ENCODE measurements at regions not wholly inside any gene's neighbourhood (a gene's known extent, or its start where the extent isn't known, plus 50 kb on each side); places are given as distances from the start of the nearest gene placed in this dataset.

DNA sequence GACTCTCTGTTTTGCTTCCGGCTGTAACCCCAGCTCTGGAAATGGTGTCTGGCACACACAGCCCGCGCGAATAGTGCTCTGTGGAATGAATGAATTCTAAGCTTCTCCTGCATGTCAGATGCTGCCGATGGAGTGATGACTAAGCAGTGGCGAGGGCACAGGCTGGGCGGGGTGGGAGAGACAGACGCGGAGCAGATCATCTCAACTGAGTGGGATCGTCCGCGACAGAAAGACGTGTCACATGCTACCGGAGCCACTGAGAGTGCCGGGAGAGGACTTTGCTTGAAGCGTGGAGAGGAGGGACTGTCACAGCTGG is 334.5 kb downstream of the CTTN start:
- ChIA-PET CTCF (no interaction called here), POLR2A (no interaction called here)

DNA sequence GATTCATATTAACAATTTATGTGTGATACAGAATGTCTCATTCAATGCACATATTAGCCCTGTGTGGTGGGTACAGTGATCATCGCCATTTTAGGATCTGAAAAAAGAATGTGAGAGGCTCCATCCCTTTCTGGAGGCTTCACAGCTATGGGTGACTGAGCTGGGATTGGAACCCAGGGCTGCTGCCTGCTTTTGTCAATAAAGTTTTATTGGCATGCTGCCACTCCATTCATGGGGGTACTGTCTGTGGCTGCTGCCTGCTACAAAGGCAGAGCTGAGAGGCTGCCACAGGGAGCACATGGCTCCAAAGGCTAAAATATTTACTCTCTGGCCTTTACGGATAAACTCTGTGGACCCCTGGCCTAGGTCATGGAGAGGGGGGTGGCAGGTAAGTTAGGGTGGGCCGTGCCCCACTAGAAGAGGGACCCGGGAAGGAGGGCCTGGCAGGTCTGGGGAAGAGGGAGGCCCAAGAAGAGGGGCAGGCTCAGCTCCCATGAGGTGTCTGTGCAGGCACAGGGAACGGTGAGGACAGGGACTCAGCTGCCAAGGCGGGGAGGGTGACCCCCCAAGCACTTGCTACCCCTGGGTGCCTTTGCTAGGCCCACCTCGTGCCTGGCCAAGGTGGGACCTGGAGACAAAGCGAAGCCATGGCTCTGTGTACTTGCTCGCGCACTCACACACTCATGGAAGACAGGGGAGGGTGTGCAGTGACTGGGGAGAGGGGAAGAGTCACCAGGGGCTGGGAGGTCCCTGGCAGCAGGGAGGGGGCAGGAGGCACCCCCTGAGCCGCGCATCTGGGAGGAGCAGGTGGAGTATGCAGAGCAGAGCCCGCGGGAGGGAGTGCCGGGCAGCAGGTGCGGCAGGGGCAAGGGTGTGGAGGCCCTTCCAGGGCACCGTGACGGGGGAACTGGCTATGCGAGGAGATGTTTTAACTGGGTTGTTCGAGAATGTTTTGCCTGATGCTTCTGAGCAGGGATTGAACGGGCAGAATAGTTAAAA is 335.3 kb downstream of the CTTN start:
- ChIA-PET CTCF (no interaction called here), POLR2A (no interaction called here)

DNA sequence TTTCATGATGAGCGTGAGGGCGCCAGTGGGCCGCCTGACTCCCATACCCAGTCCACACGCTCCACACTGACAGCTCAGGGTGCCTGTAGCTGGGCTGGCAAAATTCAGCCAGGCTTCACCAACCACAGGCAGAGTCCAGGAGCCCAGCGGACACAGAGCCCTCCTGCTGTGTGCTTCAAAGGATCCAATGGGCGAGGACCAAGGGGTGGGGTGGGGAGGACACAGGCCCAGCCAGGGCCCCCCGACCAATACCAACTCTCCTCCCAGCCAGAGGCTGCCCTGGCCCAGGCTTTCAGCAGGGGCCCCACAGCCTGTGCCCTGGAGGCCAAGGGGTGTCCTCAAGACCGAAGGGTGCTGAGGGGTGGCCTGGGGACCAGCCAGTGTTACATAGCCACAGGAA is 336.1 kb downstream of the CTTN start:
- ChIA-PET POLR2A (no interaction called here), CTCF (no interaction called here)

DNA sequence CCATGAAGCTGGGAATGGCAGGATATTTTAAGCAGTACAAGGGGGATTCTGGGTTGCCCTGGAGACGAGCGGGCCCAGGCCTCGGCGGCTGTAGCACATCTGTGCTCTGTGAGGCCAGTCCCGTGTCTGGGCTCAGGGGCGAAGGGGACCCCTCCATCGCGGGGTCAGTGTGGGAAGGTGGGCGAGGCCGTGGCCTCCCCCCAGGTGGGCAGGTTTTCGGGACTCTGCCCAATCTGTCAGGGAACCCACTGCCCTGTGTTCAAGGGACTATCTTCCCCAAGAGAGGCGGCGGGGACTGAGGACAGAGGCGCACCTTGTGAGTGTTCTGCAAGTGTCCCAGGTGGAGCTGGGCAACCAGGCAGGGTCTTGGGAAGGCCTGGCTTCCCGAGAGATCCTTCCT is 336.6 kb downstream of the CTTN start:
- CTCF ChIA-PET: no interaction called here
- POLR2A ChIA-PET: no interaction called here

DNA sequence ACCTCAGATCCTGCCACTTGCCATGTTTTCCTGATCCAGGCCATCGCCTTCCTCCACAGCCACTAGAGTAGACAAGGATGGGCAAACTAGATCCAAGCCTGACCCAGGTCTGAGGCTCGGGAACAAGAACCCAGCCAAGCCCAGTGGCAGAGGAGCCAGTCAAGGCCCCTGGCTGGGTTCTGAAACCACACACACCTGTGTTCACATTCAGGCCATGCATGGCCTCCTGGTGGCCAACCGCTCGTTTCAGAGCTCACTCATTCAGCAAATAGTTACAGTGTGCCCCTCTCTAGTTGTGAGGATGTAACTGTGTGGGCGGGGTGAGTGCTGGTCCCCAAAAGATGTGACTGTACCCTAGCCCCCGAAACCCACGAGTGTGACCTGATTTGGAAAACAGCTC is 337.6 kb downstream of the CTTN start:
- POLR2A ChIA-PET: no interaction called here
- CTCF ChIA-PET: no interaction called here

DNA sequence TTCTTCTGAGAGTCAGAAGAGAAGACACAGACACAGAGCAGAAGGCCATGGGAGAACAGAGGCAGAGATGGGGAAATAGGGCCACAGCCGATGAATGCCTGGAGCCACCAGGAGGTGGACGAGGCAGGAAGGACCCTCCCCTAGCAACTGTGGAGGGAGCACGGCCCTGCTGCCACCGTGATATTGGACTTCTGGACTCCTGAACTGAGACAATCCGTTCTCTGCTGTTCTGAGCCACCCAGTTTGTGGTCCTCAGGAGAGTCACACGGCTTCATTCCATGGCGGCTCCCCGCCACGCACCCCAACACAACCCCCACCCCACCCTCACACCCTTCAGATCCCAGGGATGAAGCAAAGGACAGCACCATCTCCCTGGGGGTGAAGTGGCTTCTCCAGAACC is 338.1 kb downstream of the CTTN start:
- POLR2A ChIA-PET: no interaction called here
- CTCF ChIA-PET: no interaction called here

DNA sequence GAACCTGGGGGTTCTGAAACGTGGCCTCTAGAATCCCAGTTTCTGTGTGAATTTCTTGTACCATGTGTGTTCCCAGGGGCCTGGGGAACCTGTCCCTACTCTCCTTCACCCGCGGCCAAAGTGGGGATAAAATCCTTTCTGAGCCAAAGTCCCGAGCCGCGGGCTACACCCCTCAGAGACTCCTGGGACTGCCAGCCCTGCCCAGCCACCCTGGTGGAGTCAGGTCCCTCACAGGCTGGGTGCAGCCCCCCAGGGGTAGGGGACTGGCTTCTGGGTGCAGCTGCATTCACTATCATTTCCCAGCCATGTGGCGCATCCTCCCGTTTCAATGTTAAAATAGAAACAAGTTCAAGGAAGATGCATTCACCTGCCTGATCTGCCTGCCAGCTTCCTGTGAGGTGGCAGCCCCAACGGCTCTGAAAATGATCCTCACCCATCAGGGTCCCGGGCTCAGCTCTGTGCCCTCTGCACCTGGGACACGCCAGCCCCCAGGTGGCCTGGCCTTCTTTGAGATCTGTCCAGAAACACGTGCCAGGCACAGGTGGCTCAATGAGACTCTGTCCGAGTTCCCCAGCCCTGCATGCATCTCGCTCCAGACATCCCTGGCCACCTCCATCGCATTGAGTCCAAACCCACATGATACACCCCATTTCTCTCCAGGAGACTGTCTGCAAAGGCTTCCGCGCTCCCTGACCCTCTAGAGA is 338.8 kb downstream of the CTTN start:
- ChIA-PET CTCF (no interaction called here), POLR2A (no interaction called here)

DNA sequence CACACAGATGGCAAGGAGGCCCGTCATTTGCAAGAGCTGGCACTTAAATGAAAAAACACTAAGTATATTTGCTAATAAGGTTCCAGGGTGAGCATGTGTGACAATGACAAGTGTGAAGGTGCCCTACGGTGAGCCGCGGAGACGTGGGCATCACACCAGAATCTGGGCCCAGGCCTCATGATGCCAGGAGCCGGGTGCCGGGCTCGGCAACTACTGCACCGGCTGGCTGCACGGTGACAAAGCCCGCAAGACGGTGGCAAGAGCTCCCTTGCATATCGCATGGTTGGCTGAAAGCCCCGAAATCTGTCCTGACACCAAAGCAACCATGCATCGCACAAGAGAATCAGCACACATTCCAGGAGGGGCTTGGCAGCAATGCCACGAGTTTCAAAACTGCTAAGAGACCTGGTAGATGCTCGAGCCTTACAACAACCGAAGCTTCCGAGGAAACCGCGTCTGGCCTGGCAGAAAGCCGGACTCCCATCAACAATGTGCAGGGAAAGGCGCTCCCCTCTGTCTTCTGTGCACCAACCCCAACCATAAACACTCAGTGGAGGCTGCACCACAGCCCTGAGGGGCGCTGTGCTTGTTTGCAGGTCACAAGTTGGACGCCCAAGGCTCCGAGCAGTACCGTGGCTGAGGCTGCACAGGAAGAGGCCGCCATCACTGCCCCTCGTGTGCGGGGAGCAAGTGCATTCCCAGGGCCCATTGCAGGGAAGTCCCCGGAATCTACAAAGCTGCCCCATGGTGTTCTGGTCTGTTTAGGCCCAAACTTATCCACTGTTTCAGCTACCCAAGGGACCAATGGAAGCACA is 339.7 kb downstream of the CTTN start:
- ChIA-PET POLR2A (no interaction called here), CTCF (no interaction called here)

DNA sequence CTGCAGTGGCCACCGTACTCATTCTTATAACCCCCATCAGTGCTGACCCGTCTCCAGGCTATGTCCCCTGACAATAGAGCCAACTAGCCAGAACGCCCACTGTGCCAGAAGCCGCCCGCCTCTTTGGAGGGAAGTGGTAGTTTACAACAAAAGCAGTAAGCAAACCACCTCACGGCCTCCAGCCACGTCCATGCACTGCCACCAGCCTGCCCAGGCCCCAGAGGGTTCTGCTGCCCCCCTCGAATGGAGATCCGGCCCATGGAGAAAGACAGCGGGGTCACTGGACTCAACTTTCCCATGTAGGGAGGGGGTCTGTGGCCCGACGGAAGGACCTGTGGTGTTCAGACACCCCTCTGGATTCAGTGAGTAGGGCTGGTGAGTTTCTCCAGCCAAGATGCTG is 340.3 kb downstream of the CTTN start:
- ChIA-PET CTCF (no interaction called here), POLR2A (no interaction called here)

DNA sequence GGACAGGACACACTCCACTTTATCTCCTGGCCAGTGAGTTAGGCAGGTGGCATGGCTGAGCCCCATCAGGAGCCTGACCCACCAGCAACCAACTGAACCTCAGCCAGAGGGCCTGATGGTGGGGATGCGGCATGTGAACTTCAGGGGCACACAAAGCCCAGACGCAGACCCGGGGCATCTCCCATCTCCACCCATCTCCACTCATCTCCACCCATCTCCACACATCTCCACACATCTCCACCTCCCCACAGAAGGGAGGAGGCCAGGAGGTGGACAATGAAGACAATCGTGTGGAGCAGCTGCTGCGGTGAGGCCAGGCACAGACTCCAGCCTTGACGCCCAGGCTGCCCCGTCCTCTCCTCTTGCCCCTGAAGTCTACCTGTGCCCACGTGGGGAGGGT is 340.8 kb downstream of the CTTN start:
- ChIA-PET CTCF (no interaction called here), POLR2A (no interaction called here)

DNA sequence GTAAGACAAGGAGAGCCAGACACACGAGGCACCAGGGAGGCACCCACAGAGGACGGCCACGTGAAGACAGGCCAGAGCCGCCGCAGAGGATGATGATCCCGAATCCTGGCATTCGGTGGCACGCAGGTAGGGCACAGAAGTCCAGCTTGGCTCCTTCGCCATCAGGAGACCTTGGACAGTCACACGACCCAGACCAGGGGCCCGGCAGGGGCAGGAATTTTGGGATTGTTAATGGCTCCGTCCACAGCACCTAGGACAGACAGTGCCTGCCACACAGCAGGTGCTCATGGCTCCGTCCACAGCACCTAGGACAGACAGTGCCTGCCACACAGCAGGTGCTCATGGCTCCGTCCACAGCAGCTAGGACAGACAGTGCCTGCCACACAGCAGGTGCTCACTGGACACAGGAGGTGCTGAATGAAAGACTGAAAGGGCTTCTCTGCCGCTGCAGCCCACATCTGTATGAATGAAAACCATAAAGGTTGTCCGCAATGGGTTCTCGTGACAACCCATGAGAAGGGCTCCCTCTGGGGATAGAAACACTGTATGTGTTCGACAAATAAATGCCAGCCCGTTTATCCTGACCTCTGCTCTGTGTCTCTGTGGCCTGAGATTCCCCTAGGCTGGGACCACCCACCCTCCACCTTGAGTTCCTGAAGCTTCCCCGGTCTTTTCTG is 341.6 kb downstream of the CTTN start:
- POLR2A ChIA-PET: no interaction called here
- CTCF ChIA-PET: no interaction called here

DNA sequence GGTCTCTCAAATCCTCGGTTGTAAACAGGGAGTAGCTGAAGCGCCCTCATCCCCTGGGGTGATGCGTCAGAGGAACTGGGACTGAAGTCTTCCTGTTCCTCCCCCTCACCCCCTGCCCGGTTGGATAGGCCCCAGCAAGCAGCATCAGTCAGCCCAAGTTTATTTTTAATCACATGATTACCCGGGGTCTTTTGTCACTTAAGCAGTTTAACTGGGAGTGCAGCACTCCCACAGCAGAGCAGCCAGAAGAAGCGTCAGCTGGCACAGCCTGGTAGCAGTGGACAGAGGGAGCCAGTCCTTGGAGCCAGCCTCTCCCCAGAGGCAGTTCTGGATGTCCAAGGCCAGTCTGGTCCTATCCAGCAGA is 342.1 kb downstream of the CTTN start:
- CTCF ChIA-PET: no interaction called here
- POLR2A ChIA-PET: no interaction called here

DNA sequence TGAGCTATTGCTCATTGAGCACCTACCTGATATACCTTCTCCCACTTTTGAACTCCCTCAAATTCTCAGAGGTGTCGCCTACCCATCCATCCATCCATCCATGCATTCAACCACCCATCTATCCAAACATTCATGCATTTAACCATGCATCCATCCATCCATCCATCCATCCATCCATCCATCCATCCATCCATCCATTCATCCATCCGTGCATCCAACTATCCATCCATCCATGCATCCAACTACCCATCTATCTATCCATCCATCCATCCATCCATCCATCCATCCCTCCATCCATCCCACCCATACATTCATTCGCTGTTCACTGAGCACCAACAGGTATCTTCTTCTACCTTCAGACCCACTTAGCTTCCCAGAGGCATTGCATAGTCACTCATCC is 342.8 kb downstream of the CTTN start:
- ChIA-PET POLR2A (no interaction called here), CTCF (no interaction called here)

DNA sequence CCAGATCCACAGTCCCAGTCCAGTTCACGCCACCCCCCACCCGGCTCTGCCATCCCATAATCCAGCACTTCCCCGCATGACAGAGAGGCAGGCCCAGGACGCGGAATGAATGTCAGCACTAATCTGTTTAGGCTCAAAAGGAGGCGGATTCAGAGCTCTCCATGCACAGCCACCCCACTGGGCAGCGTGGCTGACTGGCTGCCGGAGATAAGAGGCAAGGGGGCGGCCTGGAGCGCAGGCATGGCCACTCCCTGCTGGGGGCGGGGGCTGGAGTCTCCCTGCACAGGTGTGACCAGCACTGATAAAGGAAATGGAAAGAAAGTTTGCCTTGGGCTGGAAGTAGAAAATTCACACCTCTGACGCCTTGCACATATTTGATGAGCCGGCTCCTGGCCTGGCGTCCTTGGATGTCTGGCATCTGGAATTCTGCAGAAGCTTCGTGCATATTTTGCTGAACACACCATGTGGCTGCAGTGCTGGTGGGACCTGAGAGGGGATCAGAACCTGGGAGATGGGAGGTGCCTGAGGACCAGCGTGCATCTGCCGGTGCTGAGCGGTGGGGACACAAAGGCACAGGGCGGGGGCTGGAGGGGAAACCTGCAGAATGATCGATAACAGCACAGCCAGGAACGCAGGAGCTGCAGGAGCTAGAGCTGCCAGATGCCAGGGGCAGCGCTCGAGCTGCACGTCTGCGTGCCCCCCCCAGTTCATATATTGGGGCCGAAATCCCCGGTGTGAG is 344.4 kb downstream of the CTTN start:
- CTCF ChIA-PET: no interaction called here
- POLR2A ChIA-PET: no interaction called here

DNA sequence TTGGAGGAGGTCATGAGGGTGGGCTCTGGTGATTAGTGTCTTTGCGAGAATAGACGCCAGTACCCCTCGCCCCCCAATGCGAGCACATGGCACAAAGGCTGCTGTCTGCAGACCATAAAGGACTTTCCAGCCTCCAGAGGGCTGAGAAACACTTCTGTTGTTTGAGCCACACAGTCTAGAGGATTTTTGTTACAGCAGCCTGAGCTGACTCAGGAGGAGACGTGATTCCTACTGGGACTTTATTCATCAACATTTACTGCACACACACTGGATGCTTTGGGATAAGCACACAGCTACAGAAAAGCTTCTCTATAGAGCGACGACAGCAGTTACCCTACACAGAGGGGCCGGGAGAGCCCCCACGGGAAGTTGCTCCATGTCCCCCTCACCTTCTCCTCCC is 345.0 kb downstream of the CTTN start:
- CTCF ChIA-PET: no interaction called here

DNA sequence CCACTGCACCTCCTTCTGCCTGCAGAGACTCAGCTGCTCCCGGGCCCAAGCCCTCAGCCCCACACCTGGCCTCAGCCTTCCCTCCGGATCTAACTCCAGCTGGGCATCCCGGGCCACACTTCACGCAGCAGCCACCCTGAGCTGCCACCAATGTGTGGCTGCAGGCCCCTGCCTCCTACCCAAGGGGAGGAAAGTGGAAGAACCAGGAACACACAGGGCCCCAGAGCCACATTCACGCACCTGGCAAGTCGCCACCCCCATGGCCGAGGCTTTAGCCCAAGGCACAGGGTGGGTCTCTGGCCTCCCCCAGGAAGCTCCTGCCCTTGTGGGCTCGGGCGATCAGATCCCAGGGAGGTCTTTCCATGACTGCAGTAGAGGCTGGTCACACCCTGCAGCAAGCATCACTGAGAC is 345.6 kb downstream of the CTTN start:
- ChIA-PET CTCF (interaction anchor here (0.5 kb wide), 1 partner anchor 1203 kb away, joined by 5 read pairs; no protein-coding TSS in a partner anchor), POLR2A (no interaction called here)

More for the DNA sequence above, 345.0 kb downstream of the CTTN start:
- POLR2A ChIA-PET: no interaction called here

DNA sequence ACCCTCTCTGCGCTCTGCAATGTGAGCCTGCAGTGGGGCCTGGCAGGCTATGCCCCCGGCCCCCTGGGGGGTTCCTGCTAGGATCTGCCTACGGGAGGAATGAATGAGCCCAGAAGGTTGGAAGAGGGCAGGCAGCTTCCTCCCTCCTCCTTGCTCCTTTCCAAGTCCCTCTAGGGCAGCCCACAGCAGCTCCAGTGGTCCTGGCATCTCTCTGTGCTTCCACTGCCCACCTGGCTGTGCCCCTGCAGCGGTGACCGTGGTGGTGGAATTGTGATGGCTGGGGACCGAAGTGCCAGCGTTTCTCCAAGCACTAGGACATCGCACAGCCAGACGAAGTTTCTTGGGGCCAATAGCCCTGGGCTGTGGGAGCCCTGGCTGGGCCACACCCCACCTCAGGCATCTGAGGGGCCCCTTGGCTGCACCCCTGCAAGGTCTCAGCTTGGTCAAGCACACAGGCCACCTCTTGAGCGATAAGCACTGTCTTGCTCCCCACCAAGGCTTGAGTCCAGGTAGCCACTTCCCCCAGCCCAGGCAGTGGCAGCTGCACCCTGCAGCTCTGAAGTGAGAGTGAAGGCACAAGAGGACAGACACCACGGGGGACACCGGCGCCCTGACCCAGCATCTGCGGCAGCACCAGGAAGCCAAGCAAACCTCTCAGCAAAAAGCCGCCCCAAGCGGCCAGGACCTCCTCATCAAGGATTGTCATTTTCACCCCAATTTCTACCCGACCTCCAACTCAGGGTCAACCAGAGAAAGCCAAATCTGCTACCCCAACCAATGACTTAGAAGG is 346.3 kb downstream of the CTTN start:
- ChIA-PET POLR2A (no interaction called here), CTCF (interaction anchor here (0.5 kb wide), 1 partner anchor 1202 kb away, joined by 5 read pairs; no protein-coding TSS in a partner anchor)

DNA sequence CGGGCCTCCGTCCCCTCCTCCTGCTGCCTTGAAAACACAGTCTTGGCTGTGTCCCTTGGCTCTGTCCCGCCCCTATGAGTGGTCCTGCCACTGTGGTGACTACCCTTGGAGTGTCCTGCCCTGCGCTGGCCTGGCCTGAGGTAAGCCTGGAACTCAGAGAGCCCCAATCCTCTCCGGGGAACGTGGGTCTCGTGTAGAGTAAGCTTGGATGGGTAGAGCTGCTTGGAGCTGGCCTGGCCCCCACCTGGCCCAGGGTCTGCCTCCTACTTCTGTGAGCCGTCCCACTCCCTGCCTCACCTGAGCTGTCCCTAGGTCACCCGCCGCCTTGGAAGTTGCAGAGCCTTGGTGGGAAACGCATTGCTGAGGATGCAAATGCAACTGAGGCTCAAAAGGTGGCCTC is 347.1 kb downstream of the CTTN start:
- CTCF ChIA-PET: no interaction called here
- POLR2A ChIA-PET: no interaction called here

DNA sequence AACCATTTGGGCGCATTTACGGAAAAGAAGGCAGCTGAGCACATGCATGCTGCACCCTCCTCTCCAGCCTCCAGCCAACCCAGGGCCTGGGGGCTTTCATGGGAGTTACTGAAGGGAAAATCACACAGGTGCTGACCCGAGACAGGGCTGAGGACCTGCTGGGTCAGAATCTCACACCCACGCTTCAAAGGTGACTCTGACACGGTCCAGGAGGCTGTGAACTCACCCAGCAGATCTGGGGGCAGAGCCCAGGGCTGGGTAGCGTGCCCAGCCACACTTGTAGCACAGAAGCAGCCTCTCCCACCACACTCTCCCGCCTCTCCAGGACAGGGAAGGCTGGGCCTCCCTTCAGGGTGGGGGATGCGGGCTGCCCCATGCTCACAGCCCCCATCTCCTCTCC is 347.6 kb downstream of the CTTN start:
- CTCF ChIA-PET: no interaction called here
- POLR2A ChIA-PET: no interaction called here
